SK-N-SH (cell line): ENCODE measurements at regions not wholly inside any gene's neighbourhood (a gene's known extent, or its start where the extent isn't known, plus 50 kb on each side); places are given as distances from the start of the nearest gene placed in this dataset.

Experiments
- CTCF ChIA-PET: fragments of 300-600, 350-600 bp; formaldehyde crosslinking; extraction: SDS; loops from one replicate; lab custom pipeline; 2021; lab: Yijun Ruan, JAX
- POLR2A ChIA-PET: fragments of 350-600 bp; sonication (Branson Sonifier 250); formaldehyde crosslinking; extraction: SDS; loops from one replicate; lab custom pipeline; 2020; ENCODE audit warnings: antibody characterized with exemption, inconsistent platforms; lab: Yijun Ruan, JAX
- DNase-seq: peaks from one replicate; pipeline ENCODE4 v3.0.0; 2012
- H2AFZ ChIP-seq: fragments of 200-600 bp; sonication (generic); 2 replicates; pipeline ENCODE4 v1.8.1; 2016; ENCODE audit warnings: antibody characterized with exemption, mild to moderate bottlenecking, low read depth
- H3F3A ChIP-seq: fragments of 200-600 bp; sonication (generic); replicated peaks from 2 replicates; pipeline ENCODE3; 2016; ENCODE audit warnings: antibody characterized with exemption, mild to moderate bottlenecking; ENCODE audit not compliant: insufficient read depth
- H3K27ac ChIP-seq, 2 experiments: fragments of 200-500 bp in 1 of 2; fragments of 200-600 bp in 1 of 2; sonication (Bioruptor generic) in 1 of 2; sonication (generic), shearing (Covaris generic) in 1 of 2; 2 replicates each; pipeline versions ENCODE4 v1.5.1 to v1.6.1; 2014 to 2016; ENCODE audit warnings: low read depth in 2 of 2, inconsistent platforms in 1 of 2, low read length in 1 of 2, mild to moderate bottlenecking in 1 of 2, mixed read lengths in 1 of 2
- H3K27me3 ChIP-seq: fragments of 200-600 bp; sonication (generic), shearing (Covaris generic); 2 replicates; pipeline ENCODE4 v1.6.1; 2016; ENCODE audit warnings: mixed run types; ENCODE audit not compliant: insufficient read depth
- H3K36me3 ChIP-seq, 2 experiments: fragments of 200-500 bp in 1 of 2; fragments of 200-600 bp in 1 of 2; sonication (Bioruptor generic) in 1 of 2; sonication (generic) in 1 of 2; replicated peaks in 1 of 2; 2 replicates each; pipeline versions ENCODE3 to v1.5.1; 2014 to 2016; ENCODE audit warnings: low read length in 1 of 2, mild to moderate bottlenecking in 1 of 2; ENCODE audit not compliant: insufficient read depth in 2 of 2, control insufficient read depth in 1 of 2
- H3K4me1 ChIP-seq, 2 experiments: fragments of 200-500 bp in 1 of 2; fragments of 200-600 bp in 1 of 2; sonication (Bioruptor generic) in 1 of 2; sonication (generic), shearing (Covaris generic) in 1 of 2; 2 replicates each; pipeline versions ENCODE4 v1.5.1 to v1.6.1; 2014 to 2016; ENCODE audit warnings: low read depth in 1 of 2, low read length in 1 of 2, mixed run types in 1 of 2; ENCODE audit not compliant: insufficient read depth in 2 of 2, control insufficient read depth in 1 of 2
- H3K4me2 ChIP-seq: fragments of 200-600 bp; sonication (generic), shearing (Covaris generic); 2 replicates; pipeline ENCODE4 v1.6.1; 2017; ENCODE audit warnings: mixed run types
- H3K4me3 ChIP-seq, 2 experiments: fragments of 200-500 bp in 1 of 2; fragments of 200-600 bp in 1 of 2; sonication (Bioruptor generic) in 1 of 2; sonication (generic), shearing (Covaris generic) in 1 of 2; 2 replicates each; pipeline versions ENCODE4 v1.5.1 to v1.8.1; 2014 to 2016; ENCODE audit warnings: low read depth in 2 of 2, inconsistent platforms in 1 of 2, low read length in 1 of 2, mild to moderate bottlenecking in 1 of 2, mixed read lengths in 1 of 2, moderate library complexity in 1 of 2
- H3K79me2 ChIP-seq: fragments of 200-600 bp; sonication (generic); 2 replicates; pipeline ENCODE4 v1.8.1; 2017; ENCODE audit warnings: mild to moderate bottlenecking; ENCODE audit not compliant: insufficient read depth
- H3K9ac ChIP-seq: fragments of 200-600 bp; sonication (generic); 2 replicates; pipeline ENCODE4 v1.6.1; 2017; ENCODE audit warnings: mixed run types
- H3K9me2 ChIP-seq: fragments of 200-600 bp; sonication (generic); 2 replicates; pipeline ENCODE4 v1.6.1; 2017; ENCODE audit warnings: mixed run types
- H3K9me3 ChIP-seq: fragments of 200-600 bp; sonication (generic); 2 replicates; pipeline ENCODE4 v1.6.1; 2017; ENCODE audit warnings: mixed run types, mild to moderate bottlenecking, moderate library complexity
- H4K20me1 ChIP-seq: fragments of 200-600 bp; sonication (generic); 2 replicates; pipeline ENCODE4 v1.6.1; 2017; ENCODE audit warnings: mild to moderate bottlenecking, mixed run types; ENCODE audit not compliant: insufficient read depth
- ELF1 ChIP-seq: IDR thresholded peaks from 2 replicates; pipeline ENCODE4 v1.4.0; 2012
- EP300 ChIP-seq, 2 experiments: IDR thresholded peaks; 2 replicates each; pipeline versions ENCODE4 v1.4.0 to v1.6.1; 2012; ENCODE audit warnings: borderline replicate concordance in 1 of 2, low read depth in 1 of 2, low read length in 1 of 2
- EZH2phosphoT487 ChIP-seq: fragments of 200-600 bp; sonication (generic); IDR thresholded peaks from 2 replicates; pipeline ENCODE4 v1.6.1; 2017; ENCODE audit warnings: low read depth, mixed run types, mild to moderate bottlenecking, antibody characterized with exemption, moderate library complexity, borderline replicate concordance
- FOXJ3 ChIP-seq: sonication (generic); formaldehyde crosslinking; IDR thresholded peaks from 2 replicates; pipeline ENCODE4 v1.5.1; 2020; ENCODE audit warnings: mild to moderate bottlenecking, missing genetic modification reagents
- GATA2 ChIP-seq: sonication (generic); formaldehyde crosslinking; IDR thresholded peaks from 2 replicates; pipeline ENCODE4 v1.5.0; 2020; ENCODE audit warnings: mild to moderate bottlenecking, missing genetic modification reagents
- JUND ChIP-seq: IDR thresholded peaks from 2 replicates; pipeline ENCODE4 v1.4.0; 2012
- MEF2A ChIP-seq: IDR thresholded peaks from 2 replicates; pipeline ENCODE4 v1.4.0; 2012; ENCODE audit warnings: low read depth, borderline replicate concordance
- PBX3 ChIP-seq: IDR thresholded peaks from 2 replicates; pipeline ENCODE4; 2012
- RAD21 ChIP-seq: IDR thresholded peaks from 2 replicates; pipeline ENCODE4 v1.6.1; 2012; ENCODE audit warnings: mild to moderate bottlenecking, low read length
- RFX5 ChIP-seq: IDR thresholded peaks from 2 replicates; pipeline ENCODE4 v1.6.1; 2012; ENCODE audit warnings: mild to moderate bottlenecking, improper control_type of control experiment, low read length
- SIN3A ChIP-seq: IDR thresholded peaks from 2 replicates; pipeline ENCODE4 v1.6.1; 2012; ENCODE audit warnings: low read depth, mild to moderate bottlenecking, low read length, moderate library complexity, borderline replicate concordance
- SMC3 ChIP-seq: IDR thresholded peaks from 2 replicates; pipeline ENCODE4 v1.6.1; 2012; ENCODE audit warnings: low read depth, low read length, improper control_type of control experiment
- TAF1 ChIP-seq: IDR thresholded peaks from 2 replicates; pipeline ENCODE4 v1.6.1; 2012; ENCODE audit warnings: low read depth, mild to moderate bottlenecking, low read length, moderate library complexity, borderline replicate concordance
- USF1 ChIP-seq: IDR thresholded peaks from 2 replicates; pipeline ENCODE4 v1.4.0; 2012; ENCODE audit warnings: low read depth, borderline replicate concordance
- USF2 ChIP-seq: fragments of 150-350 bp; IDR thresholded peaks from 2 replicates; pipeline ENCODE4 v1.6.1; 2017; ENCODE audit warnings: antibody characterized with exemption, low read length, low read depth, borderline replicate concordance
- ZBTB33 ChIP-seq: IDR thresholded peaks from 2 replicates; pipeline ENCODE4 v1.4.0; 2012; ENCODE audit warnings: low read depth, borderline replicate concordance

- no peaks in the 10 kb centered on the region for H4K20me1 ChIP-seq
- no peak for TF ChIP-seq ELF1
- no peak for TF ChIP-seq ZBTB33
- TF ChIP-seq USF2: no peak
- no peak for TF ChIP-seq RAD21
- no peak for TF ChIP-seq SIN3A
- TF ChIP-seq EP300 (IDR thresholded peaks at IDR 0.05; ENCODE audit: borderline replicate concordance in 1 of 2, low read depth in 1 of 2, low read length in 1 of 2): no peak
- no peak for TF ChIP-seq JUND
- TF ChIP-seq TAF1: no peak
- no peak for TF ChIP-seq USF1
- no peak for TF ChIP-seq SMC3
- TF ChIP-seq MEF2A: no peak
- no peak for TF ChIP-seq RFX5
- no peak for TF ChIP-seq PBX3
- TF ChIP-seq EZH2phosphoT487: no peak
- no peak for TF ChIP-seq FOXJ3 (CRISPR knock-in tag)
- no peak for TF ChIP-seq GATA2 (CRISPR knock-in tag)
- TF ChIP-seq, all 33 proteins: peak for 0
- H3K36me3 ChIP-seq: no peaks in the 10 kb centered on the region
- POLR2A ChIA-PET: no interaction called here
- H3K4me3 ChIP-seq: no peak overlapping the region
- H3K9ac ChIP-seq: no peak overlapping the region
- H3K27ac ChIP-seq: peak overlapping the region in 1 of 2 experiments; percentile 17; a peak in 1 of 4 replicates
- no peak for DNase-seq
- H3K27me3 ChIP-seq: no peaks in the 10 kb centered on the region
- no peaks in the 10 kb centered on the region for H3K79me2 ChIP-seq
- no peaks in the 10 kb centered on the region for H3K9me2 ChIP-seq
- H2AFZ ChIP-seq: no peak overlapping the region
- H3K4me2 ChIP-seq: no peak overlapping the region
- no peaks in the 10 kb centered on the region for H3K9me3 ChIP-seq
- peaks cover 0 to 7% of the 10 kb centered on the region in 2 experiments; a peak in 2 of 4 replicates for H3K4me1 ChIP-seq
- no peaks in the 10 kb centered on the region for H3F3A ChIP-seq
- CTCF ChIA-PET: no interaction called here
These were observed 53.1 kb upstream of the BEND4 start for GRCh38 chr4:42205541-42205940.
